Activated T-cell treated with anti-CD3 and anti-CD28 coated beads for 4 hours (primary cell): ENCODE measurements at regions not wholly inside any gene's neighbourhood (a gene's known extent, or its start where the extent isn't known, plus 50 kb on each side); places are given as distances from the start of the nearest gene placed in this dataset.
"Not testable (repeated sequence)": the region's sequence is repeated elsewhere in the genome, so short reads cannot be mapped to it uniquely, and the experiment has no call there.

Experiments
- DNase-seq: peaks from one replicate; pipeline ENCODE4 v3.0.0-alpha.2; 2020

GRCh38 chr5:92665506-92665905 is 915.5 kb downstream of the NR2F1-AS1 start:
- DNase-seq = no peak

DNA sequence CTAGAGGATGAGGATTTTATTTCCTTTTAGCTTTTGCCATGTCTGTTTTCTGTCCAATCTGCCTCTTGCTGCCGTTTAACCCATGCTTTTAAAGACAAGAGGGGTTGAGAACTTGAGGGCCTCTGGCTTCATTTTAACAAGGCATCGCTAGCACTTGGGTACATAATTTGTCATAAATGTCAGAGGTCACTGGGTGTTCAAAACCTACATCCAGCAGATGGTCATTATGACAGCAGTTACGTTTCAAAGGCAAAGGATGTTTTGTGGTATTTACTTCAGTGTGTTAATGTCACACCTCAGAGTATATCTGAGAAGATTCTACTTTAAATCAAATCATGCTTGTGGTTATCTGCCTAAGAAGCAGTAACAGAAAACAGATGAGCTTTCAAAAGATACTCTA is 918.3 kb downstream of the NR2F1-AS1 start:
- no peak for DNase-seq

- no peak for DNase-seq
Observed at GRCh38 chr5:92659246-92659645, 921.8 kb downstream of the NR2F1-AS1 start.

GRCh38 chr5:92654601-92655000 is 926.4 kb downstream of the NR2F1-AS1 start:
- not testable (repeated sequence) for DNase-seq

GRCh38 chr5:92653730-92654461 is 927.1 kb downstream of the NR2F1-AS1 start:
- DNase-seq = no peak

GRCh38 chr5:92652756-92653155 is 928.3 kb downstream of the NR2F1-AS1 start:
- no peak for DNase-seq

DNA sequence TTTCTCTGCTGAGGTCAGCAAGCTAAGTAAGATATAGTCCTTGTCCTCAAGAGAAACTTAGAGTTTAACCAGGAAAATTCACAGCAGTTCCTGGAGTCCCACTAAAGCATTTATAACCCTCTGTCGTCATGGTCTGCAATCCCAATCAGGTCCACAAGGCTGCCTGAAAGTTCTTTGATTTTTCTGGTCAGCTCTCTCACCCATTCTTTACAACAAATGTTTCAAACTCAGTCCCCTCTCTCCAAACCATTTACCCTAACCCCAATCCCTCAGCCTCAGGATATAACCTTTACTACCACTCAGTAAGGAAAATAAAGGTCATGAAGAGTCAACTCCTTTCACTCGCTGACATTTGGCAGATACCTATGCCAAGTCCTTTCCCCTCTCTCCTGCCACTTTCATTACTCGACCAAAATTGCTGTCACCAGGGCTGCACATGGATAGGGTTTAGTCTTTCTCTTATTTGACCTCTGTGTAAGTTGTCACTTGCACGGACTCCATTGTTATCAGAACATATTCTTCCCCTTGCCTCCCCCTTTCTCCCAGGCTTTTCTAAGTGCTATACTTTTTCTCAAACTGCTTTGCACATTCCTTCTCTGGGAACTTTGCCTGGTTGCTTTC is 936.6 kb downstream of the NR2F1-AS1 start:
- no peak for DNase-seq

DNA sequence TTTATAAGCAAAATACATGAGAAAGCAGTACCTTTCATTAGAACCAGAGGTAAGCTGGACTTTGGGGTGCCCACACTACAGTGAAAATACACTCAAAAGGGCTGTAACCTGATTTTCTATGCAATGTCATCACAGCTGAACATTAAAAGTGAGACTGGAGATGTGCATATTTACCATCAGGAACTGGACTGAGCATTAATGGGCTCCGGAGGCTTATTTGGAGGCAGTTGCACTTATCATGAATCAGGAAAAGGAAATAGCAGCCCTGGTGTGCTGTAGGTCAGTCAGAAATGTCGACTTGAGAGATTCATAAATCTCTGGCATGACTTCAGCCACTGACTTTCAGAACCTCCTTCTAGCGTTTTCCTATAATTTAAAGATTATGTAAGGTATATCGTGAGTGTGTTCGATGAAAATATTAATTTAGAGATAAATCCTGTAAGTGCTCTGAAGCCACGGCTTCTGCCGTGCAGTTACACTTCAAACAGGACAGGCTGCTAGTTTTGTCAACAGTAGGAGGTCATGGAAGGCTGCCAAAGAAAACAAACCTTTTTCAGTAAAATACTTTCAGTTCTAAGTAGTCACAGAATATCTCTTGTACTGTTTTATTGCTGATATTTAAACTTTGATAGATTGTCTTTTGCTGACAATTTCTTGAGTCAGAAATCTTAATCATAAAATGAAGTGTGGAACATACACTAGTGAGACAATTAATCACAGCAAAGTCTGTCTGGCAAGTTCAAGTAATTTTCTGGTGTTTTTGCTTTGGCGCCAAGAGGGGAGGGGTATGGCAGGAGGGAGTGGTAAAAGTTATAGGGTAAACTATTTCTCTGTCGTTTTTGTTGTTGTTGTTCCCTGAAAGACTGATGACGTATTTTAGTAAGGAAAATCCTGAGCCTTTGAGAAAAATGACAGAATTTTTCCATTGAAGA is 939.7 kb downstream of the NR2F1-AS1 start:
- no peak for DNase-seq

GRCh38 chr5:92640340-92640739 is 940.7 kb downstream of the NR2F1-AS1 start:
- no peak for DNase-seq

DNA sequence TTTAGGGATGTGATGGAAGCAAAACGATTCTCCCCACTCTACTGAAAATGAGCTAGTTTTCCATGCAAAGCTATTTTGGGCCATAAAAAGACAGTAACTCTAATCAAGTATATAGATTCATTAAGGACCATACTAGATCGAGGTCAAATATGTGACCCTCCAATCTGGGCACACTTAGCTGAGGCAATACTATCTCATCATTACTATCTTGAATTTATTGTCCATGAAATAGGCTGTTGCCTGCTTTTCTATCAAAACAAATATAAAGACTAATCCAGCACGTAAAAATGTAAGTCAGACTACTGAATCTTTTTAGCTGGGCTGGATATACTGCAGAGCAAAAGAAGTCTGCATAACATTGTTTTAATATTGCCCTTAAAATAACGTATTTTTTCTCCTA is 943.1 kb downstream of the NR2F1-AS1 start:
- DNase-seq = no peak

DNA sequence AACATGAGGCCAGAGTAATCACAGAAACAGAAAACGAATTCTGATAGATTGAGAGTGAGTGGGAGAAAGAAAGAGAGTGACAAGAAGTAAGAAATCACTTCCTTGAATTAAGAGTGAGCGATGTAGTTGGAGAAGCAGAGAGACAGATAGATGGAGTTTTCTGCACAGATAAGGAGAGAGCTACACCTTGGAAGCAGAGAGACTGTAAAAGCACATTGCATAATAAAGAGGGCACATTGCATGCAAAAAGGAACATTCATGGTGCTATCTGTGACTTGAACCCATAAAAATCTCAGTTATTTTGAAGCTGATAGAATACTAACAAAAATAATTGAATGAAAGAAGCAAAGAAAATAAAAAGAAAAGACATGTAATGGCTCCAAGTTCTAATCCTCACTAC is 943.8 kb downstream of the NR2F1-AS1 start:
- no peak for DNase-seq

DNA sequence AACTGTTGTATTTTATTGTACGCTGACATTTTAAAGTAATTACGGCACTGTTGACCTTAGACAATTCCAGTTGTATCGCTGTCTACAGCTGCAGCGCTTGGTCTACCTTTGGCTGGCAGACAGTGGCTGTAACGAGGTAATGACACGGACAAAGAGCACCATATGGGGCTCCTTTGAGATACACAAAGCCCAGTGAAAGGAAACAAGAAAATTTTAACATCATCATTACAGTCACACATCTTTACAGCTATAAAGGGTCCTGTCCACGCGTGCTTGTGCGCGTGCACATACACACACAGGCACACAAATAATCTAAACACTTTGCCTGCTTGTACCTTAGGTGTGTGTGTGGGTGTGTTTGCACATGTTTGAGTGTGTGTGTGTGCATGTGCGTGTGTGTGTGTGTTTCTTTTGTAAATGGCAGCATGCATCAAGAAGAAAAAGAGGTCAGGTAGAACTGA is 946.0 kb downstream of the NR2F1-AS1 start:
- no peak for DNase-seq

GRCh38 chr5:92633875-92634487 is 947.0 kb downstream of the NR2F1-AS1 start:
- DNase-seq = no peak

DNA sequence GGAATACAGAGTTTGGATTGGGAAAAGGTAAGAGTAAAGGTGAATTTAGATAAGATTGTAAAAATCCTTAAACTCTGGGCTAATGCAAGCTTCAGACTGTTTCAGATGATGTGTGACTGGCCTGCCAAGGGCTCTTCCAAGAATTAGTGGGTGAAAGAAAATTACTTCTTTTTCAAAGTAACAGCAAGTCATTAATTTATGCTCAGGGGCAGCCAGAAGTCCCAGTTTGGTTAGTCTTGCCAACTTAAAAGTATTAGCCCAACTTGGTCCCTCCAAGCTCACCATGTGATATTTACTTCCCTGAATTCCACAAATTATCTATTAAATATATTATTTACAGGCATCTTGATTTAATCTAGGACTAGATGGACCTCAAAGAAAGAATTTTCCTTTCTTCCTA is 947.8 kb downstream of the NR2F1-AS1 start:
- no peak for DNase-seq

DNA sequence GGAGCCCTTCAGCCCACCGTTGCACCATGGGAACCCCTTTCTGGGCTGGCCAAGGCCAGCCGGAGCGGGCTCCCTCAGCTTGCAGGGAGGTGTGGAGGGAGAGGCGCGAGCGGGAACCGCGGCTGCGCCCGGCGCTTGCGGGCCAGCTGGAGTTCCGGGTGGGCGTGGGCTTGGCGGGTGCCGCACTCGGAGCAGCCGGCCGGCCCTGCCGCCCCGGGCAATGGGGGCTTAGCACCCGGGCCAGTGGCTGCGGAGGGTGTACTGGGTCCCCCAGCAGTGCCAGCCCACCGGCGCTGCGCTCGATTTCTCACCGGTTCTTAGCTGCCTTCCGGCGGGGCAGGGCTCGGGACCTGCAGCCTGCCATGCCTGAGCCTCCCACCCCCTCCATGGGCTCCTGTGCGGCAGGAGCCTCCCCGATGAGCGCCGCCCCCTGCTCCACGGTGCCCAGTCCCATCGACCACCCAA is 949.8 kb downstream of the NR2F1-AS1 start:
- DNase-seq = not testable (repeated sequence)

DNA sequence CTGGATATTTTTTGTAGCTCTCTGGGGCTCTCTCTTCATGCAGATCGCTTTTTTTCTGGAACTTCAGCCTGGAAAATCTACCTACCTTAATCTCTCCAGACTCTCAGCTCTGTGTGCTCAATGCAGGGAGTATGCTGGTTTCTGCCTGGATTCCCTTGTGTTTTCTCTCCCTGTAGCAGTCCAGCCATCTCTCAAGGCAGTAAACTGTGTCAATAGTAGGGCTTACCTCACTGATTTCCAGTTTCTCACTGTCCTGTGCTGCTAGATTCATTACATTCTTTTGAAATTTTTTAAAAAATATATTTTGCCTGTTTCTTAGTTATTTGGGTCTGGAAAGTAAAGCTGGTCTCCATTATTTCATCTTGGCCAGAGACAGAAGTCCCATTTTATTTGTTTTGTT is 951.4 kb downstream of the NR2F1-AS1 start:
- DNase-seq = no peak

DNA sequence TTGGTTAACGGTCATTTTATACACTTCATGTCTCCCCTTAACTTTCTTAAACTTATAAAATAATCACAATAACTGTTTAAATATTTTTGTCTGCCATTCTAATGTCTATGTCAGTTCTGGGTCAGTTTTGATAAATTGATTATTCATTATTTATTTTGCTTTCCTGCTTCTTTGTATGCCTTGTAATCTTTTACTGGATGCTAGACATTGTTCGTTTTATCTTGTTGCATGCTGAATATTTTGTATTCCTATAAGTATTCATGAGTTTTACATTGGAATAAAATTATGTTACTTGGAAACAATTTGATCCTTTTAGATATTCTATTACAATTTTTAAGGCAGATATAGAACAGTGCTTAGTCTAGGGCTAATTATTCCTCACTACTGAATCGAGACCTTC is 952.0 kb downstream of the NR2F1-AS1 start:
- no peak for DNase-seq

DNA sequence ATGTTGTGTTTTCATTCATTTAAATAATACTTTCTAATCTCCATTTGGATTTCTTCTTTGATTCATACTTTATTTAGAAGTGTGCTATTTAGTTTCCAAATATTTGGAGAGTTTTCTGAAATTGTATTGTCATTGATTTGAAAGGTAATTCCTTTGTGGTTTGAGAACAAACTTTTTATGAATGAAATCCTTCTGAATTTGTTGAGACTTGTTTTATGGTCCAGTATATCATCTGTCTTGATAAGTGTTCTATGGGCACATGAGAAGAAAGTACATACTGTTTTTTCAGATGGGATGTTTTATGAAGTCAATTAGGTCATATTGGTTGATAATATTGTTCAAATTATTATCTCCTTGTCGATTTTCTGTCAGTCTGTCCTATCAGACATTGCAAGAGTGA is 953.8 kb downstream of the NR2F1-AS1 start:
- DNase-seq = no peak

DNA sequence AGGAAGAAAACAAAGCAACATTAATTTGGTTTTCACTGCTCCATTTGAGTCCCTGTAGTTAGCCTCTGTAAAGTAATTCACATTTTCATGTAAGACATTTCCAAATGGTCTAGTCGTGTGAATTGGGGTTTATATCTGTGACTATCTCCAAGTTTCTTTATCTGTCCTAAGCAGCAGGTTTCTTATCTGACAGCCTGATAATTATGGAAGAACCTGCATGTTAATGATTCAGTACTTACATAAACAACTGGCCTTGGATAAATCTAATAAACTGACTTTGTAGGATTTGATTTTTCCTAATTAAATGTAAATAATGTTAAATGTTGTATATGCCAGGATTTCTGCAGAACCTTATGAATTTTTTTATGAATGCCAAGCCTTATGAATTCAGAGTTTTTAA is 964.9 kb downstream of the NR2F1-AS1 start:
- no peak for DNase-seq

GRCh38 chr5:92613546-92613945 is 967.5 kb downstream of the NR2F1-AS1 start:
- DNase-seq = no peak

DNA sequence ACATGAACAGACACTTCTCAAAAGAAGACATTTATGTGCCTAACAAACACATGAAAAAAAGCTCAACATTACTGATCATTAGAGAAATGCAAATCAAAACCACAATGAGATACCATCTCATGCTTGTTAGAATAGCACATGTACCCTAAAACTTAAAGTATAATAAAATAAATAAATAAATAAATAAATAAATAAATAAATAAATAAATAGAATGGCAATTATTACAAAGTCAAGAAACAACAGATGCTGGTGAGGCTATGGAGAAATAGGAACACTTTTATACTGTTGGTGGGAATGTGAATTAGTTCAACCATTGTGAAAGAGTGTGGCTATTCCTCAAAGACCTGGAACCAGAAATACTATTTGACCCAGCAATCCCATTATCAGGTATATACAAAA is 970.6 kb downstream of the NR2F1-AS1 start:
- DNase-seq = not testable (repeated sequence)

- no peak for DNase-seq
Observed at GRCh38 chr5:92605591-92605990, 975.4 kb downstream of the NR2F1-AS1 start.

GRCh38 chr5:92599217-92599810 is 981.7 kb downstream of the NR2F1-AS1 start:
- no peak for DNase-seq
